B cell (primary cell): ENCODE measurements at regions not wholly inside any gene's neighbourhood (a gene's known extent, or its start where the extent isn't known, plus 50 kb on each side); places are given as distances from the start of the nearest gene placed in this dataset.

ENCODE experiments used
- CTCF ChIP-seq: fragments of 200-600 bp; IDR thresholded peaks from one replicate; pipeline ENCODE4 v1.8.0; 2022; ENCODE audit warnings: antibody characterized with exemption, mild to moderate bottlenecking
- EZH2 ChIP-seq: IDR thresholded peaks from 2 replicates; pipeline ENCODE4 v1.6.1; 2012; ENCODE audit warnings: borderline replicate concordance, low read depth, mild to moderate bottlenecking, moderate library complexity, low read length; ENCODE audit not compliant: insufficient read depth, poor library complexity, severe bottlenecking

- TF ChIP-seq CTCF (no peak), EZH2 (no peak)
Observed at GRCh38 chr5:42109006-42109572, 184.0 kb downstream of the FBXO4 start.
